Activated T-cell treated with anti-CD3 and anti-CD28 coated beads, Interleukin-2, amount 50 U/mL, for 1 hour (primary cell): ENCODE measurements at regions not wholly inside any gene's neighbourhood (a gene's known extent, or its start where the extent isn't known, plus 50 kb on each side); places are given as distances from the start of the nearest gene placed in this dataset.

Experiments used
- DNase-seq: peaks from one replicate; pipeline ENCODE4 v3.0.0-alpha.2; 2020

DNA sequence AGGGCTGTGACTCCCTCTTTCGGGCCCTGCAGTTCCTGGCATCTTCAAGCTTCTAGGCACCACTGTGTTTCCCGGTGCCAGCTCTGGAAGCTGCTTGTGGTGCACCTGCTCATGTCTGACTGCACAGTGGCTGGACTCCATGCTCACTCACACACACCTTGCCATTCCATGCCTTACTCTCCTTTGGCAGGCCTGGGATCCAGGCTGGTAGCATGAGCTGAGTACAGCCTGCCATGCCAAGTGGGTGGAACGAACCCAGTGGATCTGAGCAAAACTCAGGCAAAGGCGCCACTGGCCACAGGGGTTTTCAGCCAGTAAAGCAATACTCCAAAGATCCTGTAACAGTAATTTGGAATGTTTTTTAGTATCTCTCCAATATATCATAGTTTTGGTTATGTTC lies 902.7 kb upstream of the USP15 start:
- no peak for DNase-seq

DNA sequence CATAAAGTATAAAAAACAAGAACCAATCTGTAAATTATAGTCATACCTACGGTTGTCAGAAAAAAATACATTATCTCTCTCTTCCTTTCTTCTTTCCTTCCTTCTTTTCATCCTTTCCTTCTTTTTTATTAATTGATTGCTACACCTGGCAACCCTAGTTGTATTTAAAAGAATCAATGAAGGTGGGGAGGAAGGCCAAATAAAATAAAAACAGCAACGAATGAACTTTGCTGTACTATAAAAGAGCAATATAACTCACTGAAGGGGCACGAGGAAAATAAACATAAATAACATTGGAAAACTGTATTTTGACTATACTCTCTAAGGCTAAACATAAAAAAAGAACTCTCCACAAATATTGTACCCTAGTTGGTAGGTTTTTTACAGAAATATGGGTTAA lies 898.2 kb upstream of the USP15 start:
- no peak for DNase-seq

- no peak for DNase-seq
These were observed 895.2 kb upstream of the USP15 start for GRCh38 chr12:61365001-61365400.

DNA sequence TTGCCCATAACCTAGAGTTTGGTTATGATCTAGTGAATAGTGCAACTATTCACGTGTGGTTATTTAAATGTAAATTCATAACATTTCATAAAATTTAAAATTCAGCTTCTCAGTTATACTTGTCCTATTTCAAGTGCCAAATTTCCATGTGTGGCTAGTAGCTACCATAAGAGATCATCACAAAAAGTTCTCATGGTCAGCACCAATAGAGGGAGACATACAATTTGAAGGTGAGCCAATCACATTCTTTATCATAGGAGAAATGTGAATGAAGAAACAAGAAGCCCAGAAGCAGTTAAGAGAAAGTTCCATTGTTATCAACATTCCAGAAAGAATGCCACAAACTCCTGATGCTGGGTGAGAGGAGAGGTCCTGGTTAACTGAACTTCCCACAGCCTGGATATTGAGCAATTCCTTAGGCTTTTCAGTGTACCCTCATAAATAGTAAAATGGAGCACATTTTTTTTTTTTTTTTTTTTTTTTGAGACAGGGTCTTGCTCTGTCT lies 892.9 kb upstream of the USP15 start:
- no peak for DNase-seq

- DNase-seq: no peak
These were observed 890.8 kb upstream of the USP15 start for GRCh38 chr12:61369241-61369910.

- DNase-seq: no peak
These were observed 875.7 kb upstream of the USP15 start for GRCh38 chr12:61384511-61384910.

- DNase-seq: no peak
These were observed 874.4 kb upstream of the USP15 start for GRCh38 chr12:61385771-61386170.

DNA sequence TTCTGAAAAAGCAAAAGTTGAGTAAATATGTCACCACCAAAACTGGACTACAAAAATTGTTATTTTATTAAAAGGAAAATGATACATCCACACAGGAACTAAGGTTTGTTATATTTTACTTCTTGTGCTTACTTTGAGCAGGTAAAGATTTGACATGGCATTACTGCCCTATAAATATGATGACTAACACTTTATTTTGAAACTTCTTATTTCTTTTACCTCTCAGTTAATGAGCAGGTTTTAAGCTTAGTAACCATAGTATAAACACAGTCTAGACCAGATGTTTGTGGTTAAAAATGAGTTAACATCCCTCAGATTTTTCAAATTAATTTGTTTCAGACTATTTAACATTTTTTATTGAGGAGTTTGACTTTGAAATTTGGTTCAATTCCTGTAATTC lies 862.5 kb upstream of the USP15 start:
- DNase-seq: no peak

- no peak for DNase-seq
These were observed 848.0 kb upstream of the USP15 start for GRCh38 chr12:61412201-61412600.

DNA sequence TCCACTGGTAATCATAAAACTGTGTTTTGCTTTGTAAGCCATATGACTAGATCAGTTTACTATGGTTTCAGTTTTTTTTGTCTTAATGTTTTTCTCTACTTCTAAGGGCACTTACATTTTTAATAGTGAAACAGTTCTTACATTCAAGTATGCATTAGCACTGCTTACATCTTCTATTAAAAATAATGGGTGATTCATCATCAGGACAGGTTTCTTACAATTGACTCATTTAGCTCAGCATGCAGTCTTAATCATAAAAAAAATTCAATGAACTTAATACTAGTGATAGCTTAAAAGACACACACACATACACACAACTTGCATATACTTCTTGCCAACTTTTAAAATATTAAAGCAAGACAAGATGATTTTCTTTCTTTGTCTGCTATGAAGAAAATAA lies 845.7 kb upstream of the USP15 start:
- no peak for DNase-seq

DNA sequence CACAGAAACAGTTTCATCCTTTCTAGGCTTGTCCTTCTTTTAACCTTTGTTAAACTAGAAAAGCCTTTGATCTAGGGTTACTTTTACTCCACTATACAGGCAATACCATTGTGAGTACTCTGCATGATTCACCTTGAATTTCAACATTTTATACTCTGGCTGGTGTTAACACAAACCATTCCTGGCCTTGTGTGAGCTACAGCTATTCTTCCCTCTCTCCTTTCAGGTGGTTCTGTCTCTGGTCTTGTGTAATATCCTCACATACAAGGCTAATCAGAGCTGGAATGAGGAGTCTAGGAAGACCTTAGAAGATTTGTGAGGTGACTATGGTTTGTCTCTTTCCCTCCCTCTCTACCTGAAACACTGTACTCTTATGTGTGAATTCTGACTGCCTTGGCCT lies 837.4 kb upstream of the USP15 start:
- no peak for DNase-seq

GRCh38 chr12:61452076-61452475 lies 808.1 kb upstream of the USP15 start:
- DNase-seq: no peak

DNA sequence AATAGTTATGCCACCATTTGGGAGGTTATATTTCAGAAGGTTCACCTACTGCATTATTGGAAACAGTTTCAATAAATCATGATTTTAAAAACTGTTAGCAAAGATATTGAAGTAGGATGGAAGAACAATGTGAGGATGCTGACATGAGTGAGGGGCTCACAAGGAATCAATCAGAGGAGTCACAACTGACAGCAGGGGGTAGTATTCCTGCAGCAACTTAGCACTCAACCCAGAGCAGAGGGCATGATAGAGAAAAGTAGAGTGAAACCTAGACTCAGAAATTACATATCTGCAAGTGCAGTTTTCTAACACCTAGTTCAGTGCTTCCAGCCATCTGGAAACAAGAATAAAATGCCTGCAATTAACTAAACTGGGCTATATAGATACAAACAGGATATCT lies 772.5 kb upstream of the USP15 start:
- no peak for DNase-seq

DNA sequence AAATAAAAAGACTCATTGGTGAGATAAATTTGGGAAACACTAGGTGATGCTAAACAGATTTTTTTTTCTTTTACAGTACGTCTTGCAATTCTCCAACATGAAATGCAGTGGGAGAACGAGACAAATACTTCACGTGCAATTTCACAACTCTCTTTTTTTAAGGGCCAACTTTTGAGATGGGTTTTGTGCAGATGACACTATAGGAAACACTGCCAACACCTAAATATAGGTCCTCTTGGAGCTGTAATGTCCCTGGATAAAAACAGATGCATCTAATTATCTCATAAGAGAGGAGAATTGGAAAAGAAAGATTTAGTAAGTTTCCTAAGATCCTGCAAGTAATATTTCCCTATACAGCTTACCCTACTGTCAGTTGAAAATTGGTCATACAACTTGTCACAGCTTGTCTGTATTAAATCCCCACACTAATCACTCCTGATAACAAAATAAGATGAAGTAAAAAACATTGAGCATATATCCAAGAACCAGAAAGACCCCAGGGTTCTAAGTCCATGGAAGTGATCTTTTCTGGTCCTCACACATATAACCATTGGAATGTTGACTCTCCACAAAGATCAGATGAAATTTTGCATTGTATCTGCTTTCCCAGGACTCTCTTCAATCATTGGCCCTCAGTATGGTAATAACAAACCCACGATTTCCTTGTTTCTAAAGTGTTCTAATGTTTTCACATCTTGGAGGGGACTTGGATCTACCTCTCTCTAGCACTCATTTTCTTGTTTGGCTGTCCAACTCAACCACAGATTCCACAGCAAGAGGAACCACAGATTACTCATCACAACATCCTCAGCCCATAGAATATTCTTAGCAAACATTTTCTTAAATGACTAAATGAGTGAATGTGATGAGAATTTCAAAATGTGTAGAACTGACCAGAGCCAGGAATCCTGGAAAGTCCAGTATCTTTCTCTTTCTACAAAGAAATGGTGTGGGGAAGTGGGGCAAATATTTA lies 769.4 kb upstream of the USP15 start:
- no peak for DNase-seq

GRCh38 chr12:61502179-61502578 lies 758.0 kb upstream of the USP15 start:
- DNase-seq: no peak

GRCh38 chr12:61504396-61505080 lies 755.7 kb upstream of the USP15 start:
- no peak for DNase-seq

- DNase-seq: no peak
These were observed 746.7 kb upstream of the USP15 start for GRCh38 chr12:61513499-61513898.

GRCh38 chr12:61514016-61514415 lies 746.2 kb upstream of the USP15 start:
- DNase-seq: no peak

DNA sequence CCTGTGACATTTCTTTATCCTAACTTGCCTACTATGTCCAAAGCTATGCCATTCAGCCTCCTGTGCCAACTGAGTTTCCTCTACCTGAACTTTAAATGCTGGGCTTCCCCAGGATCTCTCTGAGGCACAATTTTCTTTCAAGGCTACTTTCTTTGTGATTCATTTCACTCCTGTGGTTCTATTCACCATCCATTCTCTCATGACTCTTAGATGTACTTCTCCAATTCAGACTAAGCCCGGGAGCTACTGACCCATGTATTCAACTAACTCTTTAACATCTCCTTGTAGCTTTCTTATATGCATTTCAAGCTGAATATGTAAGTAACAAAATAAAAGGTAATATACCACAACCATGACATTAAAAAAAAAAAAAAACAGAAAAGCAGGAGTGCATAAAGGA lies 738.9 kb upstream of the USP15 start:
- no peak for DNase-seq

- DNase-seq: no peak
These were observed 736.8 kb upstream of the USP15 start for GRCh38 chr12:61523276-61523992.

- no peak for DNase-seq
These were observed 735.4 kb upstream of the USP15 start for GRCh38 chr12:61524851-61525250.

DNA sequence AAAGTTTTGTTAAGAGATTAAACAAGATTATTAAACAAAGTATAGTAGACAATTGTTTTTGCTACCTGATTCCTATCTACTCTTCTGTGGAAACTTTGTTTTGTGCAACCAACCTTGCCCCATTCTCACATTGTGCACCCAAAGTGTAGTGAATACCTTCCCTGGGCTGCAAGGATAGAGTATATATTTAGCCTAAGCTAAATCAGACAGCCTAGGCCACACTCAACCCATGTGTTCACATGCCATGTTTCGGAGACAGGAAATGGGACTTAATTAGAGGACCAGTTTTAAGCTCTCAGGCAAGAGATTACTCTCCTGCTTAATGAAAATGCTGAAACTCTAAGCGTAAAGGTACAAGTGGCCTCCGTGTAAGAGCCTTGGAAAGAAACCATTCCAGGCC lies 734.9 kb upstream of the USP15 start:
- DNase-seq: no peak

- no peak for DNase-seq
These were observed 729.7 kb upstream of the USP15 start for GRCh38 chr12:61530456-61530855.
